Panc1 (cell line): ENCODE measurements at regions not wholly inside any gene's neighbourhood (a gene's known extent, or its start where the extent isn't known, plus 50 kb on each side); places are given as distances from the start of the nearest gene placed in this dataset.

Experiments
- ATAC-seq: fragments of 200-7000 bp; cut with Tn5 transposase; 2 replicates; pipeline ENCODE4 v1.9.1; 2020; ENCODE audit warnings: mild to moderate bottlenecking, moderate library complexity
- BruUV-seq: library from RNA; stranded (reverse); fragments of 400-500 nt; replicated peaks from 2 replicates; lab custom pipeline; 2021; lab: Mats Ljungman, UMichigan
- CTCF ChIA-PET: fragments of 300-600 bp; sonication (Branson Sonifier 250); formaldehyde crosslinking; loops from one replicate; lab custom pipeline; 2022; ENCODE audit warnings: antibody characterized with exemption; lab: Charles Lee
- POLR2A ChIA-PET: fragments of 300-600 bp; sonication (Branson Sonifier 250); formaldehyde crosslinking; loops from one replicate; lab custom pipeline; 2022; ENCODE audit warnings: antibody characterized with exemption; lab: Charles Lee
- DNase-seq: peaks from one replicate; pipeline ENCODE4 v3.0.0-alpha.2; 2010; ENCODE audit warnings: low read depth, low spot score
- H3K27ac ChIP-seq: 2 replicates; pipeline ENCODE4 v1.5.1; 2011; ENCODE audit warnings: mild to moderate bottlenecking, low read length, inconsistent platforms
- H3K27me3 ChIP-seq: fragments of 200-500 bp; sonication (Bioruptor generic); 2 replicates; pipeline ENCODE4 v1.6.0; 2014; ENCODE audit warnings: low read length, inconsistent platforms; ENCODE audit not compliant: control insufficient read depth, insufficient read depth
- H3K36me3 ChIP-seq: fragments of 200-500 bp; sonication (Bioruptor generic); 2 replicates; pipeline ENCODE4 v1.5.1; 2014; ENCODE audit warnings: inconsistent platforms, mild to moderate bottlenecking, low read length, moderate library complexity; ENCODE audit not compliant: control insufficient read depth, insufficient read depth
- H3K4me1 ChIP-seq: 2 replicates; pipeline ENCODE4 v1.5.1; 2011; ENCODE audit warnings: inconsistent platforms, mild to moderate bottlenecking, low read length, moderate library complexity; ENCODE audit not compliant: control insufficient read depth, insufficient read depth
- H3K4me3 ChIP-seq, 2 experiments: 2 replicates each; pipeline ENCODE4 v1.5.1; 2011 to 2012; ENCODE audit warnings: low read depth in 2 of 2, low read length in 2 of 2, mild to moderate bottlenecking in 2 of 2, inconsistent platforms in 1 of 2, moderate library complexity in 1 of 2
- H3K9me3 ChIP-seq: fragments of 200-500 bp; sonication (Bioruptor generic); 2 replicates; pipeline ENCODE4 v1.5.1; 2014; ENCODE audit warnings: low read depth, mild to moderate bottlenecking, inconsistent platforms, low read length, moderate library complexity; ENCODE audit not compliant: control insufficient read depth, insufficient read depth
- POLR2AphosphoS5 ChIP-seq: IDR thresholded peaks from 2 replicates; pipeline ENCODE4 v1.6.1; 2012; ENCODE audit warnings: mild to moderate bottlenecking, low read depth, low read length, moderate library complexity
- SIN3A ChIP-seq: IDR thresholded peaks from 2 replicates; pipeline ENCODE4 v1.6.1; 2012; ENCODE audit warnings: low read depth, mild to moderate bottlenecking, low read length, moderate library complexity, borderline replicate concordance; ENCODE audit not compliant: insufficient read depth
- TCF7L2 ChIP-seq: IDR thresholded peaks from 2 replicates; pipeline ENCODE4 v1.6.1; 2011; ENCODE audit warnings: mild to moderate bottlenecking, low read depth, low read length, inconsistent platforms
- in situ Hi-C: cut with HindIII; loops from 2 replicates; pipeline ENCODE4 v1.10.0; 2016; ENCODE audit warnings: low sequenced_read_pairs, low pct_unique_long_range_greater_than_20kb
- intact Hi-C: fragments of 100-400 bp; cut with micrococcal nuclease; formaldehyde crosslinking; loops from one replicate; pipeline ENCODE4 v1.10.0; 2022; ENCODE audit not compliant: unreplicated experiment
- TF ChIP-seq, protein P1 (sequence below), 2 experiments: IDR thresholded peaks; 2 replicates each; pipeline ENCODE4 v1.6.1; 2011 to 2012; ENCODE audit warnings: low read depth in 2 of 2, control low read depth in 1 of 2, low read length in 1 of 2, mild to moderate bottlenecking in 1 of 2, moderate library complexity in 1 of 2; ENCODE audit not compliant: insufficient read depth in 1 of 2
- TF ChIP-seq, protein P2 (sequence below): fragments of 450-650 bp; IDR thresholded peaks from 2 replicates; pipeline ENCODE4 v1.5.1; 2017; ENCODE audit warnings: mild to moderate bottlenecking

DNA sequence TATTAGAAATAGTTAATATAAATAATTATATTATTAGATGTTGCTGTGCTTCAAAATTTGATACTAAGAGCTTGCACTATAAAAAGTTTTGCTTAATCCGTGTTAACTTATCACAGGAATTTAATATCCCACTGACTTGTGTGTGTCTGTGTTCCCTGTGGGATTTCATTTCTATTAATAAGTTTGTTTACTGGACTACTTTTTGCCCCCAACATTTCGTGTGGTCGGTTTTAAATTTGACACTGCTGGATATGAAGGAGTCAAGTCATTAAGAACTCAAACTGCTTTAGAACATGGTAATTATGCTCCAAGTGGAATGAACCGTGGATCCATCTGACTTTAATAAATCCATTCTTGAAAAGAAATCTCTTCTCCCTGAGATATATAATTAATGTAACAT lies 182.2 kb upstream of the NUDT4 start:
- POLR2A ChIA-PET, result no interaction called here
- no TSS peak for BruUV-seq

DNA sequence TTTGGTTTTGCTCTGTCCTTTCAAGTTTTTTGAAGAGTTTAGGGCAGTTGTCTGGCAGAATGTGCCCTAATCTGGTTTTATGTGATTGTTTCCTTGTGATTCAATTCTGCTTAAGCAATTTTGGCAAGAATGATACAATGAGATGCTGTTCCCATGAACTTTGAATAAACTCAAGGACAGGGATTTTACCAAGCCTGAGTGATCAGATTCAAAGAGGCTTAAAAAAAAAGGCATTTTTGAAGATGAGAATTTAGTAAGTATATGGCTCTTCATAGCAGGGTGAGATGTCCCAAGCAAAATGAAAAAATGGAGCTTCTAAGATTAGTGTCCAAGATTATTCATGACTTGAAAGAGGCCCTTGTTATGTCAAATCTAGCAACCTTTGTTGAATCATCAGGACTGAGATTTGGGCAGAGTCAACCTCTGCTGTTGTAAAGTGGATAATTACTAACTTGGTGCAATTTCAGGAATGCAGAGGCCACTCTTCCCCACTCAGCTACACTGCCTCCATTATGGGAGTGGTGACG lies 180.6 kb upstream of the NUDT4 start:
- POLR2A ChIA-PET, result interaction anchor here (0.6 kb wide), 1 partner anchor 519 kb away, joined by 6 read pairs; no protein-coding TSS in a partner anchor
- in situ Hi-C loops (no loop called here), intact Hi-C loops (no loop called here)
- TF ChIP-seq TCF7L2 (no peak), SIN3A (no peak), POLR2AphosphoS5 (no peak)
- TF ChIP-seq, protein P1, sequence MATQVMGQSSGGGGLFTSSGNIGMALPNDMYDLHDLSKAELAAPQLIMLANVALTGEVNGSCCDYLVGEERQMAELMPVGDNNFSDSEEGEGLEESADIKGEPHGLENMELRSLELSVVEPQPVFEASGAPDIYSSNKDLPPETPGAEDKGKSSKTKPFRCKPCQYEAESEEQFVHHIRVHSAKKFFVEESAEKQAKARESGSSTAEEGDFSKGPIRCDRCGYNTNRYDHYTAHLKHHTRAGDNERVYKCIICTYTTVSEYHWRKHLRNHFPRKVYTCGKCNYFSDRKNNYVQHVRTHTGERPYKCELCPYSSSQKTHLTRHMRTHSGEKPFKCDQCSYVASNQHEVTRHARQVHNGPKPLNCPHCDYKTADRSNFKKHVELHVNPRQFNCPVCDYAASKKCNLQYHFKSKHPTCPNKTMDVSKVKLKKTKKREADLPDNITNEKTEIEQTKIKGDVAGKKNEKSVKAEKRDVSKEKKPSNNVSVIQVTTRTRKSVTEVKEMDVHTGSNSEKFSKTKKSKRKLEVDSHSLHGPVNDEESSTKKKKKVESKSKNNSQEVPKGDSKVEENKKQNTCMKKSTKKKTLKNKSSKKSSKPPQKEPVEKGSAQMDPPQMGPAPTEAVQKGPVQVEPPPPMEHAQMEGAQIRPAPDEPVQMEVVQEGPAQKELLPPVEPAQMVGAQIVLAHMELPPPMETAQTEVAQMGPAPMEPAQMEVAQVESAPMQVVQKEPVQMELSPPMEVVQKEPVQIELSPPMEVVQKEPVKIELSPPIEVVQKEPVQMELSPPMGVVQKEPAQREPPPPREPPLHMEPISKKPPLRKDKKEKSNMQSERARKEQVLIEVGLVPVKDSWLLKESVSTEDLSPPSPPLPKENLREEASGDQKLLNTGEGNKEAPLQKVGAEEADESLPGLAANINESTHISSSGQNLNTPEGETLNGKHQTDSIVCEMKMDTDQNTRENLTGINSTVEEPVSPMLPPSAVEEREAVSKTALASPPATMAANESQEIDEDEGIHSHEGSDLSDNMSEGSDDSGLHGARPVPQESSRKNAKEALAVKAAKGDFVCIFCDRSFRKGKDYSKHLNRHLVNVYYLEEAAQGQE (IDR thresholded peaks at IDR 0.05; ENCODE audit: insufficient read depth in 1 of 2, low read depth in 2 of 2, low read length in 1 of 2), result no peak
- TF ChIP-seq, protein P2, sequence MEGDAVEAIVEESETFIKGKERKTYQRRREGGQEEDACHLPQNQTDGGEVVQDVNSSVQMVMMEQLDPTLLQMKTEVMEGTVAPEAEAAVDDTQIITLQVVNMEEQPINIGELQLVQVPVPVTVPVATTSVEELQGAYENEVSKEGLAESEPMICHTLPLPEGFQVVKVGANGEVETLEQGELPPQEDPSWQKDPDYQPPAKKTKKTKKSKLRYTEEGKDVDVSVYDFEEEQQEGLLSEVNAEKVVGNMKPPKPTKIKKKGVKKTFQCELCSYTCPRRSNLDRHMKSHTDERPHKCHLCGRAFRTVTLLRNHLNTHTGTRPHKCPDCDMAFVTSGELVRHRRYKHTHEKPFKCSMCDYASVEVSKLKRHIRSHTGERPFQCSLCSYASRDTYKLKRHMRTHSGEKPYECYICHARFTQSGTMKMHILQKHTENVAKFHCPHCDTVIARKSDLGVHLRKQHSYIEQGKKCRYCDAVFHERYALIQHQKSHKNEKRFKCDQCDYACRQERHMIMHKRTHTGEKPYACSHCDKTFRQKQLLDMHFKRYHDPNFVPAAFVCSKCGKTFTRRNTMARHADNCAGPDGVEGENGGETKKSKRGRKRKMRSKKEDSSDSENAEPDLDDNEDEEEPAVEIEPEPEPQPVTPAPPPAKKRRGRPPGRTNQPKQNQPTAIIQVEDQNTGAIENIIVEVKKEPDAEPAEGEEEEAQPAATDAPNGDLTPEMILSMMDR, result no peak
- Histone ChIP-seq H3K4me3 (no peak overlapping the region), H3K27ac (no peak overlapping the region), H3K36me3 (no peaks in the 10 kb centered on the region), H3K9me3 (no peaks in the 10 kb centered on the region), H3K27me3 (no peaks in the 10 kb centered on the region), H3K4me1 (no peaks in the 10 kb centered on the region)
- no peak for DNase-seq
- ATAC-seq, result no peak
- CTCF ChIA-PET, result no interaction called here
- BruUV-seq, result no TSS peak

More for the DNA sequence above, 182.2 kb upstream of the NUDT4 start:
- no peaks in the 10 kb centered on the region for H3K27me3 ChIP-seq
- TF ChIP-seq, protein P2, result no peak
- TF ChIP-seq POLR2AphosphoS5 (no peak), TCF7L2 (no peak), SIN3A (no peak)
- TF ChIP-seq, protein P1 (IDR thresholded peaks at IDR 0.05; ENCODE audit: insufficient read depth in 1 of 2, low read depth in 2 of 2, low read length in 1 of 2), result no peak
- CTCF ChIA-PET, result no interaction called here
- H3K27ac ChIP-seq, result no peak overlapping the region
- ATAC-seq (no peak), DNase-seq (no peak)
- in situ Hi-C loops (no loop called here), intact Hi-C loops (no loop called here)
- no peaks in the 10 kb centered on the region for H3K36me3 ChIP-seq
- no peaks in the 10 kb centered on the region for H3K9me3 ChIP-seq
- no peaks in the 10 kb centered on the region for H3K4me1 ChIP-seq
- no peak overlapping the region for H3K4me3 ChIP-seq
